T-helper 22 cell (primary cell): ENCODE measurements at regions not wholly inside any gene's neighbourhood (a gene's known extent, or its start where the extent isn't known, plus 50 kb on each side); places are given as distances from the start of the nearest gene placed in this dataset.

Experiments used
- DNase-seq: peaks from one replicate; pipeline ENCODE4 v3.0.0-alpha.2; 2020; ENCODE audit warnings: low read depth

- DNase-seq: no peak
These were observed 63.8 kb upstream of the IL1R1 start for GRCh38 chr2:102078773-102079172.

GRCh38 chr2:102080451-102081242, 61.9 kb upstream of the IL1R1 start:
- DNase-seq: no peak

- no peak for DNase-seq
These were observed 61.4 kb upstream of the IL1R1 start for GRCh38 chr2:102081243-102081522.

GRCh38 chr2:102081606-102082005, 60.9 kb upstream of the IL1R1 start:
- DNase-seq: no peak

- peak; percentile 29 for DNase-seq
These were observed 59.8 kb upstream of the IL1R1 start for GRCh38 chr2:102082571-102083392.

GRCh38 chr2:102083393-102083703, 59.2 kb upstream of the IL1R1 start:
- no peak for DNase-seq

- DNase-seq: no peak
These were observed 57.9 kb upstream of the IL1R1 start for GRCh38 chr2:102084651-102085050.

- no peak for DNase-seq
These were observed 57.3 kb upstream of the IL1R1 start for GRCh38 chr2:102085238-102085637.

- DNase-seq: no peak
These were observed 56.2 kb upstream of the IL1R1 start for GRCh38 chr2:102086150-102086872.

- DNase-seq: no peak
These were observed 51.4 kb upstream of the IL1R1 start for GRCh38 chr2:102091121-102091520.

GRCh38 chr2:102091908-102092307, 50.6 kb upstream of the IL1R1 start:
- no peak for DNase-seq

GRCh38 chr2:102092535-102092934, 50.0 kb upstream of the IL1R1 start:
- DNase-seq: no peak
